CD4-positive, alpha-beta T cell treated with Interleukin-15 for 1 hour (primary cell): ENCODE measurements at regions not wholly inside any gene's neighbourhood (a gene's known extent, or its start where the extent isn't known, plus 50 kb on each side); places are given as distances from the start of the nearest gene placed in this dataset.

ENCODE experiments used
- DNase-seq: peaks from one replicate; pipeline ENCODE4 v3.0.0-alpha.2; 2020

GRCh38 chr5:2137444-2138050 is 254.8 kb upstream of the IRX4 start:
- DNase-seq = no peak

- DNase-seq = no peak
Observed at GRCh38 chr5:2136728-2137333, 254.1 kb upstream of the IRX4 start.

GRCh38 chr5:2135833-2136232 is 253.1 kb upstream of the IRX4 start:
- DNase-seq = no peak

GRCh38 chr5:2135354-2135753 is 252.6 kb upstream of the IRX4 start:
- DNase-seq = no peak

- DNase-seq = no peak
Observed at GRCh38 chr5:2134543-2135292, 252.0 kb upstream of the IRX4 start.

- no peak for DNase-seq
Observed at GRCh38 chr5:2133936-2134335, 251.2 kb upstream of the IRX4 start.

- no peak for DNase-seq
Observed at GRCh38 chr5:2133080-2133479, 250.4 kb upstream of the IRX4 start.

- DNase-seq = no peak
Observed at GRCh38 chr5:2132497-2132847, 249.7 kb upstream of the IRX4 start.

GRCh38 chr5:2131826-2132496 is 249.2 kb upstream of the IRX4 start:
- no peak for DNase-seq

GRCh38 chr5:2131196-2131595 is 248.5 kb upstream of the IRX4 start:
- DNase-seq = no peak

GRCh38 chr5:2130361-2130760 is 247.6 kb upstream of the IRX4 start:
- DNase-seq = no peak

- no peak for DNase-seq
Observed at GRCh38 chr5:2129568-2130272, 247.0 kb upstream of the IRX4 start.

GRCh38 chr5:2128686-2129355 is 246.1 kb upstream of the IRX4 start:
- DNase-seq = no peak

GRCh38 chr5:2126512-2126911 is 243.8 kb upstream of the IRX4 start:
- no peak for DNase-seq

- no peak for DNase-seq
Observed at GRCh38 chr5:2125901-2126265, 243.2 kb upstream of the IRX4 start.

GRCh38 chr5:2125171-2125900 is 242.6 kb upstream of the IRX4 start:
- no peak for DNase-seq

GRCh38 chr5:2124434-2125170 is 241.9 kb upstream of the IRX4 start:
- DNase-seq = no peak

- DNase-seq = no peak
Observed at GRCh38 chr5:2123874-2124273, 241.1 kb upstream of the IRX4 start.

GRCh38 chr5:2120361-2120760 is 237.6 kb upstream of the IRX4 start:
- DNase-seq = no peak

GRCh38 chr5:2119573-2119972 is 236.8 kb upstream of the IRX4 start:
- no peak for DNase-seq
